ENCODE measurements at regions not wholly inside any gene's neighbourhood (a gene's known extent, or its start where the extent isn't known, plus 50 kb on each side); places are given as distances from the start of the nearest gene placed in this dataset.

GRCh38 chr16:64641343-64641742 lies 480.5 kb downstream of the CDH11 start:
- DNase-seq, result no peak

DNA sequence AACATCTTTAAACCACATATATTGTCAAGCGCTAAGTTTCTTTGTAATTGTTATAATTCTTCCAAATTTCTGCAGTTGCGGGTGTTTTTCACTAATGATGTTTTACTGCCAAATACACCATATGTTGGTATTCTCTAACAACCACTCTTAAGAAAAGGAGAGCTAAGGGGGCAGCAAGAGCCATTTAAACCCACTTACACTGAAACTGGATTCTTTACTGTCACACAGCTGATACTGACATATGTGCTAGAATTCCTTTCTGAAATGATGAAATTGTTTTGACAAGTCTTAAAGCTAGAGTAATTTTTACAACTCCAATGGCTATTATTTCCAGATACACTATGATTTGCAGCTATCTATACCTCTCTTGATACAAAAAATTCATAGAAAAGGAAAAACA lies 483.1 kb downstream of the CDH11 start:
- no peak for DNase-seq

DNA sequence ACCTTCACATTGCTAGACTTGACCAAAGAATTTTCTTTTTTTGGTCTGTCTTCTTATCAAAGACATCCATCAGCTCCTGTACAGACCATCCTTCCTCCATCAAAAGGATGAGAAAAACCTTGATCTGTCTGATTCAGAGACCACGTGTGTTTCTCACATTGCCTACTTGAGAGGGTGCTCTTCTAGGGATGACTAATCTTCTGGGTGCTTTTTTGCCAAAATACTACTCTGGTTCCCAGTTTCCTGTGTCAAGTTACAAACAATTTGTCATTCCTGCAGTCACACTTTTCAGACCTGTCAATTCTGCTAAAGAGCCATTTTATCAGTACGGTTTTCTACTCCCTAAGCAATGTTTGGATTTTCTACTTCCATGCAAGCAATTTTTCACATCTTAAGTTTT lies 492.2 kb downstream of the CDH11 start:
- DNase-seq, result no peak

- DNase-seq, result no peak
Measured at GRCh38 chr16:64627781-64628180, 494.1 kb downstream of the CDH11 start.

- no peak for DNase-seq
Measured at GRCh38 chr16:64627288-64627687, 494.6 kb downstream of the CDH11 start.

GRCh38 chr16:64626776-64627175 lies 495.1 kb downstream of the CDH11 start:
- no peak for DNase-seq

DNA sequence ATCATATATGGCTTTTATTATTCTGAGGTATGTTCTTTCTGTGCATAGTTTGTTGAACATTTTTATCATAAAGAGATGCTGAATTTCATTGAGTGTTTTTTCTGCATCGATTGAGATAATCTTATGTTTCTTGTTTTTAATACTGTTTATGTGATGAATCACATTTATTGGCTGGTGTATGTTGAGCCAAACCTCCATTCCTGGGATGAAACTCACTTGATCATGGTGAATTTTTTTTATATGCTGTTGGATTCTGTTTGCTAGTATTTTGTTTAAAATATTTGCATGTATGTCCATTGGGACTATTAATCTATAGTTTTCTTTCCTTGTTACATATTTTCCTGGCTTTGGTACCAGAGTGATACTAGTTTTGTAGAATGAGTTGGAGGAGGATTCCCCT lies 500.2 kb downstream of the CDH11 start:
- DNase-seq, result no peak

- DNase-seq, result no peak
Measured at GRCh38 chr16:64617836-64618476, 503.9 kb downstream of the CDH11 start.

- no peak for DNase-seq
Measured at GRCh38 chr16:64615630-64616280, 506.1 kb downstream of the CDH11 start.

GRCh38 chr16:64596196-64596595 lies 525.7 kb downstream of the CDH11 start:
- no peak for DNase-seq

- no peak for DNase-seq
Measured at GRCh38 chr16:64590513-64590912, 531.4 kb downstream of the CDH11 start.

GRCh38 chr16:64589836-64590235 lies 532.0 kb downstream of the CDH11 start:
- DNase-seq, result no peak

- DNase-seq, result no peak
Measured at GRCh38 chr16:64586781-64587180, 535.1 kb downstream of the CDH11 start.

GRCh38 chr16:64585367-64585766 lies 536.5 kb downstream of the CDH11 start:
- DNase-seq, result no peak

GRCh38 chr16:64580558-64580957 lies 541.3 kb downstream of the CDH11 start:
- DNase-seq, result no peak

- no peak for DNase-seq
Measured at GRCh38 chr16:64579712-64580111, 542.2 kb downstream of the CDH11 start.

DNA sequence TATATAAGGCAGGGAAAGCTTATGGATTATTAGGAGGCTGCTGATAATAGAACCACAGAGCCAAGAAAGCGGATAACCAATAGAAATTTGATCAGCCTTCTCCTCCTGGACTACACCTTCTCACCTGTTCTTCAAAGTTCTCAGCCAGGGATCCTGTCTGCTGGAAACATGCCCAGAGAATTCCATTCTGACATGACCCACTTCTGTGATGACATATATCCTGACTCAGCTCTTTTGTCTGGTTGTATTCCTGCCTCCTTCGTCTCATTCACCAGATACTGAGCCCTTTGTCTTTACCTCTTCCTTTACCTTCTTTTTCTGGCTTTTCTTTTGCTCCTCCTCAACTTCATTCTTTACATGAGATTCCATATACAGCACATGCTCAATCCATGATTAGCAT lies 576.1 kb downstream of the CDH11 start:
- DNase-seq, result no peak

- no peak for DNase-seq
Measured at GRCh38 chr16:64544859-64545258, 577.0 kb downstream of the CDH11 start.

- DNase-seq, result no peak
Measured at GRCh38 chr16:64543441-64543840, 578.4 kb downstream of the CDH11 start.

- no peak for DNase-seq
Measured at GRCh38 chr16:64543031-64543430, 578.8 kb downstream of the CDH11 start.

GRCh38 chr16:64542152-64542551 lies 579.7 kb downstream of the CDH11 start:
- DNase-seq, result no peak

DNA sequence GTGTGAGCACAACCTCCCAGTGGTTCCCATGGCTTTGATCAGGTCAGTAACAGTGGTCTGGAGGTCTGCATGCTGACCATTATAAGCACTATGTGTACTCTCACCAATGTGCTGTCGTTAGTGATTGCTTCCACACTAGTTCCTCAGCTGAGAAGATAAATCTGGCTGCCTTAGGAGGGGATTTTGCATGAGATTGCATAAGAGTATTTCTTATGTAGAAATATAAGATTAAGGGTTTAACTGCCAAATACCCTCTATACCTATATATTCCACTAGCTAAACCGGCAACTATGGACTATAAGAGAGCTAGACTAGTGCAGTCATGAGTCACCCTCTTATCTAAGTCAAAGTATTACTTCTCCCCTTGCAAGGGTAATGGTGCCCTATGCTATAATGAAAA lies 580.2 kb downstream of the CDH11 start:
- DNase-seq, result no peak

DNA sequence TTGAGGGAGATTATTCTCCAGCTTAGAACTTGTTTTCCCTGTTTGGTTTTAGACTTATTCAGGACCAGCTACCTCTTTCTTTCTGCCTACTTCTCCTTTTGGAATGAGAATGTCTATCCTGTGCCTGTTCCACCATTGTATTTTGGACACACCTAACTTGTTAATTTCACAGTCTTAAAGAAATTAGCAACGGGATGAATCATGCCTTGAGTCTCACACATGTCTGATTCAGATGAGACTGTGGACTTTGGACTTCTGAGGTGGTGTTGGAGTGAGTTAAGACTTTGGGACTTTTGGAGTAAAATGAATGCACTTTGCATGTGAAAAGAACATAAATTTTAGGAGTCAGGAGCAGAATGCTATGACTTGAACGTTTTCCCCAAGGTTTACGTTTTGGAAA lies 581.4 kb downstream of the CDH11 start:
- no peak for DNase-seq

DNA sequence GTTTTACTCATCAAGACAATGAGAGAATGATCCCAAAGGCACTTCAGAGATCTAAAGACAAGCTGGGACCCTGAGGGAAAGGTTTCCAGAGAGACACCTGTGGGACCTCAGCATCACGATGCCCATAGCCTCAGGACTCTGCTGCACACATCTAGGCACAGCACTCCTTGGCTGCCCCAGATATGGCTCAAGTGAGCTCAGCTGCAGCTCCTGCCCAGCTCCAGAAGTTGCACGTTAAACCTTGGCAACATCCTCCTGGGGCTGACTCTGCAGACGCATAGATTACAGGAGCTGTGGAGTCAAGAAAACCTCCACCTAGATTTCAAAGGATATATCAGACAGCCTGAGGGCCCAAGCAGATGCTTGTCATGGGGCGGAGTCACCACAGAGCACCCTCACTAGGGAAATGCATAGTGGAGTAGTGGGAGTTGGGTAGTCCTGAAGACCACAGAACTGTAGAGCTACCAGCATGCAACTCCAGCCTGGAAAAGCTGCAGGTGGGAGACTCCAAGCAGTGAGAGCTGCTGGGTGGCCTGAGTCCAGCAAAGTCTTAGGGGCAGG lies 582.0 kb downstream of the CDH11 start:
- DNase-seq, result no peak
